ENCODE measurements at regions not wholly inside any gene's neighbourhood (a gene's known extent, or its start where the extent isn't known, plus 50 kb on each side); places are given as distances from the start of the nearest gene placed in this dataset.

- H3K4me2 ChIP-seq, result no peak overlapping the region
- no peaks in the 10 kb centered on the region for H4K20me1 ChIP-seq
- TF ChIP-seq Cebpa-rat (IDR thresholded peaks at IDR 0.05), result no peak
- no peaks in the 10 kb centered on the region for H3K36me3 ChIP-seq
- H3K27ac ChIP-seq, result no peak overlapping the region
- no peak overlapping the region for H3K9ac ChIP-seq
- peaks cover 0 to 25% (median 10%) of the 10 kb centered on the region in 10 experiments; a peak in 14 of 20 replicates for H3K4me1 ChIP-seq
- no peaks in the 10 kb centered on the region for H3K27me3 ChIP-seq
- H3K4me3 ChIP-seq, result no peak overlapping the region
- peaks cover 6 to 34% (median 13%) of the 10 kb centered on the region in 11 experiments; a peak in 17 of 22 replicates for H3K9me3 ChIP-seq (replicated peaks in 1 of 11)
These were observed 153.2 kb downstream of the KLF6 start for GRCh38 chr10:3631701-3632330.

- H3K4me2 ChIP-seq, result no peak overlapping the region
- H3K27ac ChIP-seq, result no peak overlapping the region
- H4K20me1 ChIP-seq, result no peaks in the 10 kb centered on the region
- H3K9me3 ChIP-seq (replicated peaks in 1 of 11), result peaks cover 6 to 38% (median 16%) of the 10 kb centered on the region in 11 experiments; a peak in 17 of 22 replicates
- peaks cover 0 to 25% (median 9%) of the 10 kb centered on the region in 10 experiments; a peak in 12 of 20 replicates for H3K4me1 ChIP-seq
- no peak overlapping the region for H3K9ac ChIP-seq
- no peaks in the 10 kb centered on the region for H3K27me3 ChIP-seq
- no peaks in the 10 kb centered on the region for H3K36me3 ChIP-seq
- H3K4me3 ChIP-seq, result no peak overlapping the region
- no peak for TF ChIP-seq Cebpa-rat (IDR thresholded peaks at IDR 0.05)
These were observed 153.7 kb downstream of the KLF6 start for GRCh38 chr10:3631291-3631690.

DNA sequence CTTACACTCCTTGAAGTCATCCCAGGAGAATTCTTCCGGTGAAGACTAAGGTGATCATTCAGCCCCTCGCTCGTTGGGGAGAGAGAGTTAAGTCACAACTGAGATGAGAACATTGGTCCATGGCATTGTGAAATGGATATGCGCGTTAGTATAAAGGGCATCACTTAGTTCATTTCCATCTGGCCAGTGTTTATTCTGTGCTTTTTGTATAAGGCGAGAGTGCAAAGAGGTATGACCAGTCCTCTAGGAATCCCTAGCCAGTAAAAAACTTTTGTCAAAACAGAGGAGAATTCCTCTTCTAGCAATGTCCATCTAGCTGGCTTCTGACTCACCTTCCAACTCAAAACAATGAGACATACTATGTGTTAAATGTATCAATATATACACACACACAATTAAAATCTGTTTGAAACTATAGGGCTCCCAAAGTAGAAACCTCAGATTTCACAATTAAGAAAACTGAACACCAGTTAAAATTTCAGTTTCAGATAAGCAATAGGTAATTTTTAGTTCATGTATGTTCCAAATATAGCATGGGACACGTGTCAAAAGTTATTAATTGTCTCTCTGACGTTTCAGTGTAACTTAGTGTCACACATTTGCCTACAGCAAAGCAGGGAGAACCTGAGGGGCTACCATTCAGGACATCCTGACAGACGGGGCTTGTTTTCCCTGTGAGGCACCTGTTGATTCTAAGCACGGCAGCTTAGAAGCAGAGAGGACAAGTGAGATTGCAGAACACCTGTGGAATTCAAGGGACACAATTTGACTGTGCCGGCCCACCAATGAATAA is 158.9 kb downstream of the KLF6 start:
- H3K27me3 ChIP-seq, result no peaks in the 10 kb centered on the region
- peaks cover 0 to 5% (median 0%) of the 10 kb centered on the region in 11 experiments; a peak in 2 of 22 replicates for H3K36me3 ChIP-seq
- H3K4me3 ChIP-seq, result no peak overlapping the region
- no peaks in the 10 kb centered on the region for H4K20me1 ChIP-seq
- H3K27ac ChIP-seq, result no peak overlapping the region
- peak overlapping the region in 7 of 11 experiments; percentile 8 to 49 (median 29); a peak in 10 of 22 replicates for H3K4me2 ChIP-seq
- no peak for TF ChIP-seq Cebpa-rat (IDR thresholded peaks at IDR 0.05)
- peaks cover 7 to 49% (median 25%) of the 10 kb centered on the region in 10 experiments; a peak in 18 of 20 replicates for H3K4me1 ChIP-seq
- H3K9me3 ChIP-seq (replicated peaks in 1 of 11), result peaks cover 11 to 55% (median 30%) of the 10 kb centered on the region in 11 experiments
- H3K9ac ChIP-seq, result no peak overlapping the region

GRCh38 chr10:3624367-3624766 is 160.6 kb downstream of the KLF6 start:
- H3K4me1 ChIP-seq, result peaks cover 7 to 49% (median 25%) of the 10 kb centered on the region in 10 experiments; a peak in 18 of 20 replicates
- H3K4me2 ChIP-seq, result peak overlapping the region in 5 of 11 experiments; percentile 31 to 66 (median 50); a peak in 5 of 22 replicates
- no peaks in the 10 kb centered on the region for H3K27me3 ChIP-seq
- H3K4me3 ChIP-seq, result no peak overlapping the region
- no peak for TF ChIP-seq Cebpa-rat (IDR thresholded peaks at IDR 0.05)
- peaks cover 0 to 11% (median 0%) of the 10 kb centered on the region in 11 experiments; a peak in 2 of 22 replicates for H3K36me3 ChIP-seq
- H4K20me1 ChIP-seq, result no peaks in the 10 kb centered on the region
- H3K9ac ChIP-seq, result no peak overlapping the region
- no peak overlapping the region for H3K27ac ChIP-seq
- peaks cover 24 to 63% (median 43%) of the 10 kb centered on the region in 11 experiments for H3K9me3 ChIP-seq (replicated peaks in 1 of 11)

- H3K4me2 ChIP-seq, result peak overlapping the region in 9 of 11 experiments; percentile 9 to 66 (median 31); a peak in 15 of 22 replicates
- no peak overlapping the region; a peak in 1 of 22 replicates for H3K9ac ChIP-seq
- H4K20me1 ChIP-seq, result no peaks in the 10 kb centered on the region
- peaks cover 24 to 62% (median 43%) of the 10 kb centered on the region in 11 experiments for H3K9me3 ChIP-seq (replicated peaks in 1 of 11)
- no peak overlapping the region for H3K4me3 ChIP-seq
- peaks cover 7 to 49% (median 25%) of the 10 kb centered on the region in 10 experiments; a peak in 18 of 20 replicates for H3K4me1 ChIP-seq
- no peak for TF ChIP-seq Cebpa-rat (IDR thresholded peaks at IDR 0.05)
- peak overlapping the region in 2 of 11 experiments; percentile 17 to 46; a peak in 2 of 22 replicates for H3K27ac ChIP-seq
- no peaks in the 10 kb centered on the region for H3K27me3 ChIP-seq
- H3K36me3 ChIP-seq, result peaks cover 0 to 11% (median 0%) of the 10 kb centered on the region in 11 experiments; a peak in 2 of 22 replicates
These were observed 161.3 kb downstream of the KLF6 start for GRCh38 chr10:3623746-3624145.

DNA sequence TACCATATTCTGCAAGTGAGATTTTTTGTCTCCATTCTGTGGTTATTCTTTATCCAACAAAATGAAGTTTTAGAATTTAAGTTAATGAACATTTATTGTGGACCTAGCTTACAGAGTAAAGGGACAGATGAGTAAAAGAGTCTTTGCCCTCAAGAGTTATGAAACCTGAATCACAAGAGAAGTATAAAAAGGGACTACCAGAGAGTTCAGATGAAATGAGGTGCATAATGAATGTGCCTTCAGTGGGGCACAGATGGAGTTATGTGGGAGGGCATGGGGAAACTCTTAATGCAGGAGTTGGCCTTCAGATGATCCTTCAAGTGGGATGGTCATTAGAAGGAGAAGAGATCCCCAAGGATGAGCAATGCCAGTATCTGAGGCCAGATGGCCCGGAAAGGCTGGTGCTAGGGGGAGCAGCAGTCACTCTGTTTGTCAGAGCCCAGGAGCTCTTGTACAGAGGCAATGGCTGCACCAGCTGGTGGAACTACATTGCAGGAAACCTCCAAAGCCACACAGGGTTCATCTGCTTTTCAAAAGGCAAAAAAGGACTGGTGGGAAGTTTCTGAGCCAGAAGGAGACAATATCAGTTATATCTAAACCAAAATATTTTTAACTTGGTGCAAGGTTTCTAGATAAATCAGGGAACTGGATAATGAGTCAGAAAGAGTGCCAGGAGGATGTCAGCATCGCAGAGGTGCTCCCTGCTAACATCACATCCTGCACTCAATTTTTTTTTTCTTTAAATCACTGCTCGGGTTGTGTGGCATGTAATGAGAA is 162.0 kb downstream of the KLF6 start:
- Histone ChIP-seq H3K27ac (peak overlapping the region in 2 of 11 experiments; percentile 17 to 46; a peak in 4 of 22 replicates), H3K4me1 (peaks cover 7 to 49% (median 25%) of the 10 kb centered on the region in 10 experiments; a peak in 18 of 20 replicates), H3K27me3 (no peaks in the 10 kb centered on the region), H4K20me1 (no peaks in the 10 kb centered on the region), H3K4me2 (peak overlapping the region in 9 of 11 experiments; percentile 9 to 66 (median 31); a peak in 16 of 22 replicates), H3K36me3 (peaks cover 0 to 11% (median 0%) of the 10 kb centered on the region in 11 experiments; a peak in 2 of 22 replicates), H3K9ac (no peak overlapping the region; a peak in 1 of 22 replicates), H3K9me3 (replicated peaks in 1 of 11) (peaks cover 24 to 56% (median 43%) of the 10 kb centered on the region in 11 experiments), H3K4me3 (peak overlapping the region in 1 of 10 experiments; percentile 4; a peak in 1 of 20 replicates)
- no peak for TF ChIP-seq Cebpa-rat (IDR thresholded peaks at IDR 0.05)

- H3K27me3 ChIP-seq, result no peaks in the 10 kb centered on the region
- H4K20me1 ChIP-seq, result no peaks in the 10 kb centered on the region
- no peak overlapping the region for H3K27ac ChIP-seq
- H3K4me1 ChIP-seq, result peaks cover 7 to 49% (median 25%) of the 10 kb centered on the region in 10 experiments; a peak in 18 of 20 replicates
- peak overlapping the region in 2 of 11 experiments; percentile 50 to 66; a peak in 1 of 22 replicates for H3K4me2 ChIP-seq
- no peak for TF ChIP-seq Cebpa-rat (IDR thresholded peaks at IDR 0.05)
- no peak overlapping the region for H3K4me3 ChIP-seq
- peaks cover 0 to 11% (median 0%) of the 10 kb centered on the region in 11 experiments; a peak in 2 of 22 replicates for H3K36me3 ChIP-seq
- H3K9ac ChIP-seq, result no peak overlapping the region
- peaks cover 24 to 52% (median 40%) of the 10 kb centered on the region in 11 experiments for H3K9me3 ChIP-seq (replicated peaks in 1 of 11)
These were observed 162.6 kb downstream of the KLF6 start for GRCh38 chr10:3622427-3622826.

- Histone ChIP-seq H3K27me3 (no peaks in the 10 kb centered on the region), H3K27ac (no peak overlapping the region), H4K20me1 (no peaks in the 10 kb centered on the region), H3K4me2 (no peak overlapping the region), H3K9ac (no peak overlapping the region), H3K9me3 (replicated peaks in 1 of 11) (peaks cover 24 to 38% (median 33%) of the 10 kb centered on the region in 11 experiments), H3K4me3 (no peak overlapping the region), H3K4me1 (peaks cover 7 to 35% (median 17%) of the 10 kb centered on the region in 10 experiments; a peak in 18 of 20 replicates), H3K36me3 (peaks cover 0 to 11% (median 0%) of the 10 kb centered on the region in 11 experiments; a peak in 2 of 22 replicates)
- TF ChIP-seq Cebpa-rat (IDR thresholded peaks at IDR 0.05), result no peak
These were observed 164.2 kb downstream of the KLF6 start for GRCh38 chr10:3620818-3621217.
